Activated CD8-positive, alpha-beta memory T cell treated with anti-CD3 and anti-CD28 coated beads for 24 hours (primary cell): ENCODE measurements at regions not wholly inside any gene's neighbourhood (a gene's known extent, or its start where the extent isn't known, plus 50 kb on each side); places are given as distances from the start of the nearest gene placed in this dataset.
"Not testable (repeated sequence)": the region's sequence is repeated elsewhere in the genome, so short reads cannot be mapped to it uniquely, and the experiment has no call there.

ENCODE experiments used
- DNase-seq: peaks from one replicate; pipeline ENCODE4 v3.0.0-alpha.2; 2020

- no peak for DNase-seq
These were observed 233.5 kb downstream of the TUBA3C start for GRCh38 chr13:18948012-18948663.

DNA sequence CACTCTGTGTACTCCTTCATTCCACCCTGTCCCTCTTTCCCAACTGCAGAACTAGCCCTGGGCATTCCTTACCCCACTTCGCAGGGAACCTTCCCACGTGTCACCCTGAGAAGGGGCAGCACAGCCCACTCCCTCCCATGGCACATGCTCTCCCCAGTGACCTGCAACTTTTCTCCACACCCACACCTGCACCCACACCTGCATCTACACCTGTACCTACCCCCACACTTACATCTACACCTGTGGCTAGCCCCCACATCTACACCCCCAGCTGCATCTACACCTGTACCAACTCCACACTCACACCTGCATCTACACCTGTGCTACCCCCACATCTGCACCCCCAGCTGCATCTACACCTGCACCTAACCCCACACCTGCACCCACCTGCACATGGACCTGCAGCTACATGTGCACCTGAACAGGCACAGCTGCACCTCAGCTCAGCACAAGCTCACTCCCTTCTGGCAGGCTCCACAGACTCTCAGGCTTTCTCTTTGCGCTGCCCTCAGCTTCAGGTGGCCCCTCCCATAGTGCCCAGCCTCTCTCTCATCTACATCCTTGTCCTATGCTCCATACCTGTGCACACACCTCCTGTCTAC is 234.1 kb downstream of the TUBA3C start:
- no peak for DNase-seq

DNA sequence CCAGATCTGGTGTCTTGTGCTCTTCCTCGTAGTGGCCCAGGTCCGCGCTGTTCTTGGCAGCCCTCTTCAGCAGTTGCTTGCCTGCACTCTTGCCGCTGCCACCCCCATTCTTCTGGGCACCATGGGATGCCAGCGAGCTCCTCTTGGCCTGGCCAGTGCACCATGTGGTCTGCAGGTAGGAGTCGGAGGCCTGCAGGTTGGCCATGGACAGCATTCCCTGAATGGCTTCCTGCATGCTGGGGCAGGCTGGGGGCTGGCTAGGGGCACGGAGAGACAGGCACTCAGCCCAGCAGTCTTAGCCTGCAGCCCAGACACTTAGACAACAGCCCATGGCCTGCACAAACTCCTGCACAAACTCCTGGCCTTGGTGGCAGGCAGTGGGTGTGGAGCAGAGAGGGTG is 234.9 kb downstream of the TUBA3C start:
- no peak for DNase-seq

DNA sequence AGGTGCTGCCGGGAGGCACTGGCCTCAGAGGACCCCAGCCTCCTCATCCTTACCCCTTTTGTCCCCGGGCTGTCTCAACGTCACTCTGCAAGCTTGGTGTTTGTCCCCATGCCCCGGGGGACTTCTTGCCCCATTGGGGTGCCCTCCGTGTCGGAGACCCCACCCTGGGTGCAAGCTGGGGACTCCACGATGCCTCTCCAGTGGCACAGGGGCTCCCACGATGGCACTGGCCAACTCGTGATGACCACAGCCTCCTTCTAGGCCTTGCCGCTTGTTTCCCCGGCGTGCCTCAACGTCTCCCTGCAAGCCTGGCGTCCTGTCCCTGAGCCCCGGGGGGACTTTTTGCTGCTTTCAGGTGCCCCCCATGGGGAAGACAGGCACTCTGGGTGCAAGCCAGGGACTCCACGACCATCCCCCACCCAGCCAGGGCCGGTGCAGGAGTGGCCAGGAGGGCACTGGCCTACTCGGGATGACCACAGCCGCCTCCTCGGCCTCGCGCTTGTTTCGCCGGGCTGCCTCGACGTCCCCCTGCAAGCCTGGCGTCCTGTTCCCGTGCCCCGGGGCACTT is 237.0 kb downstream of the TUBA3C start:
- no peak for DNase-seq

GRCh38 chr13:18943721-18944391 is 237.8 kb downstream of the TUBA3C start:
- DNase-seq: no peak

DNA sequence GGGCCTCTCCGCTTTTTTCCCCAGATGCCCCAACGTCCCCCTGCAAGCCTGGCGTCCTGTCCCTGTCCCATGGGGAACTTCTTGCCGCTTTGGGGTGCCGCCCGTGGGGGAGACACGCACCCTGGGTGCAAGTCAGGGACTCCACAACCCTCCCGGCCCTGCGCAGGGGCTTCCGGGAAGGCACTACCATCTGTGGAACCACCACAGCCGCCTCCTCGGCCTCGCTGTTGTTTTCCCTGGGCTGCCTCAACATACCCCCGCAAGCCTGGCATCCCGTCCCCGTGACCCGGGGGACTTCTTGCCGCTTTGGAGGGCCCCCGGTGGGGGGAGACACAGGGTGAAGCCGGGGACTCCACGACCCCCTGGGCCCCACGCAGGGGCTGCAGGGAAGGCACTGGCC is 238.4 kb downstream of the TUBA3C start:
- DNase-seq: no peak

DNA sequence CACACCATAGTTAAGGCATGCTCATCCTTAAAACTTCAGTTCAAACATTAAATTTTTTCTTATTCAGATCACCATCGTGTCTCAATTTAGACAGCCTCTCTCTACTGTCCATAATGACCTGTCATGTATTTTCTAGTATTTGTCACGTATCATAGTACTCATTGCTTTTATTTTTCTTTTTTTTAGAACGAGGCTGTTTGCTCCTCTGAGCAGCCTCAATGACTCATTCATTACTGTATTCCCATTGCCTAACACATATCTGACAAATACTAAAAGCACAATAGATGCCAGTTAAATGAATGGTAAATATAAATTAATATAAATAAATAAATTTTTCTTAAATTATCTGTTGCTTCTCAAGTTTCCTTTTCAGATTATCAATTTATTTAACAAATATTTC is 245.5 kb downstream of the TUBA3C start:
- DNase-seq: no peak

- DNase-seq: no peak
These were observed 260.6 kb downstream of the TUBA3C start for GRCh38 chr13:18921063-18921462.

DNA sequence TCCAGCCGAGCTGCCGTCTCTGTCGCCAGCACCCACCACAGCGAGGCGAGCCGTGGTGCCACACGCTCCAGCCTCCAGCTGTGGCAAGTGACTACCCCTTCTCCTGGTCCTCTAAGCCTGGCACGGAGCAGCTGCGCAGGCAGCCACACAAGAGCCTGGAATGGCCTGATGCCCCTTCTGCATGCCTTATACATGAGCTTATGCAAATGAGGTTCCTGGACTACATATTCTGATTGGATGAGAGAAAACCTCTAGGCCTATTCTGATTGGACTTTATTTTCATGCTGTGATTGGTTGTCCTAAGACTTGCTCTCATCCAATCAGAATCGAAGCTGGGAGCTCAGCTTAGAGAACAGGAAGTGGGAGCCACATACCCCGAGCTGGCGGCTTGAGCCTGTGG is 276.5 kb downstream of the TUBA3C start:
- DNase-seq: not testable (repeated sequence)

DNA sequence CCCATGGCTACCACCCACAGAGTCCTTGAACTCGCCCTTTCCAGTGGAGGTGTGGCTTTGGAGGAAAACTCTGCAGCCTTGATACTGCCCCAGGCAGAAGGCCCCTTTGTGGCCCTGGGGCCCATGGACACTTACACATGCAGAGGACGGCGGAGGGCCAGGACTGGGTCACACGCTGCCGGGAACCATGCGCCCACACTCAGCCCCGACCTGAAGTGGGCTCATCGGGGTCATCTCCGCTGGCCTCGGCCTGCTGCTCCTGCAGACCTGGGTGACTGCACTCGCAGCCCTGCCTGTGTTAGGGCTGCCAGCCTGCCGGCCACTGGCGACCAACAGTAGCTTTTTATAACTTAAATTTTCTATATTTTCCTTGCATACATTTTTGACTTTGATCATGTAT is 286.2 kb downstream of the TUBA3C start:
- not testable (repeated sequence) for DNase-seq

GRCh38 chr13:18891242-18891641 is 290.4 kb downstream of the TUBA3C start:
- not testable (repeated sequence) for DNase-seq

DNA sequence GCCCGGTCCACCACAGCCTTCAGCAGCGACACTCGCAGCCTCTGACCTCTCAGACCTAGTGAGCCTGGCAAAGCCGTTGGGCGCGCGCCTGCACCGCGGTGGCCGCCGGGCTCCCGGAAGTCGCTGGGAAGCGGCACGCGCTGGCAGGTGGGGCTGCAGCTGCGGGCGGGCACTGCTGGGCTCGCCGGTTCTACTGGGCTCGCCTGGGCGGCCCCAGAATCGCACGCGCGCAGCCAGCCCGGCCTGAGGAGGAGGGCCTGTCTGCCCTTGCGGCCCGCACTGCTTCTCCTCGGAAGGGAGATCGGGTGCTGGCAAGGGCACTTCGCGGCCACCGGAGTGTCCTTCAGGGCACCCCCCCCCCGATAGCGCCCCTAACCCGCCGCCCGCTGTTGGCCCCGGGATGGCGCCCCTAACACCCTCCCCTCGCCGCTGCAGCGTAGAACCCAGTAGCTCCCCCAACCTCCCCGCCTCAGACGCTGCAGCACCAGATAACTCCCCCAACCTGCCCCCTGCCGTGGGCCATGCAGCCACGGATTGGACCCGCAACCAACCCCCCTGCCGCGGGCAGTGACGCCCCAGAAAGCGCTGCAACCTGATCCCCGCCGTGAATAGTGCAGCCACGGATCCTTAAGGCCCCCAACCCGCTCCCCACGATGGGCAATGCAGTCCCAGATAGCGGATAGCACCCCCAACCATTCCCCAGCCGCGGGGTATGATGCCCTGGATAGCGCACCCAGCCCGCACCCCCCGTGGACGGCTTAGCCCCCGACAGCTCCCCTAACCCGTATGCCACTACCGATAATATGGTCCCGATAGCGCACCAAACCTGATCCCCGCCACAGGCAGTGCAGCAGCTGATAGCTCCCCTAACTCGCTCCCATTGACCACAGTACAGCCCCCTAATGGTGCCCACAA is 306.5 kb downstream of the TUBA3C start:
- DNase-seq: not testable (repeated sequence)

- not testable (repeated sequence) for DNase-seq
These were observed 311.1 kb downstream of the TUBA3C start for GRCh38 chr13:18870557-18870956.

GRCh38 chr13:18869365-18869764 is 312.3 kb downstream of the TUBA3C start:
- not testable (repeated sequence) for DNase-seq

- DNase-seq: not testable (repeated sequence)
These were observed 343.5 kb downstream of the TUBA3C start for GRCh38 chr13:18837986-18838629.

DNA sequence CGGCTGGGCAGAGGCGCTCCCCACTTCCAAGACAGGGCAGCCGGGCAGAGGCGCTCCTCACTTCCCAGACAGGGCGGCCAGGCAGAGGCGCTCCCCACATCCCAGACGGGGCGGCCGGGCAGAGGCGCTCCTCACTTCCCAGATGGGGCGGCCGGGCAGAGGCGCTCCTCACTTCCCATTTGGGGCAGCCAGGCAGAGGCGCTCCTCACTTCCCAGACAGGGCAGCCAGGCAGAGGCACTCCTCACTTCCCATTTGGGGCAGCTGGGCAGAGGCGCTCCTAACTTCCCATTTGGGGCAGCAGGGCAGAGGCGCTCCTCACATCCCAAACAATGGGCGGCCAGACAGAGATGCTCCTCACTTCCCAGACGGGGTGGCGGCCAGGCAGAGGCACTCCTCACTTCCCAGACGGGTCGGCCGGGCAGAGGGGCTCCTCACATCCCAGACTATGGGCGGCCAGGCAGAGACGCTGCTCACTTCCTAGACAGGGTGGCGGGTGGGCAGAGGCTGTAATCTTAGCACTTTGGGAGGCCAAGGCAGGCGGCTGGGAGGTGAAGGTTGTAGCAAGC is 344.4 kb downstream of the TUBA3C start:
- not testable (repeated sequence) for DNase-seq

DNA sequence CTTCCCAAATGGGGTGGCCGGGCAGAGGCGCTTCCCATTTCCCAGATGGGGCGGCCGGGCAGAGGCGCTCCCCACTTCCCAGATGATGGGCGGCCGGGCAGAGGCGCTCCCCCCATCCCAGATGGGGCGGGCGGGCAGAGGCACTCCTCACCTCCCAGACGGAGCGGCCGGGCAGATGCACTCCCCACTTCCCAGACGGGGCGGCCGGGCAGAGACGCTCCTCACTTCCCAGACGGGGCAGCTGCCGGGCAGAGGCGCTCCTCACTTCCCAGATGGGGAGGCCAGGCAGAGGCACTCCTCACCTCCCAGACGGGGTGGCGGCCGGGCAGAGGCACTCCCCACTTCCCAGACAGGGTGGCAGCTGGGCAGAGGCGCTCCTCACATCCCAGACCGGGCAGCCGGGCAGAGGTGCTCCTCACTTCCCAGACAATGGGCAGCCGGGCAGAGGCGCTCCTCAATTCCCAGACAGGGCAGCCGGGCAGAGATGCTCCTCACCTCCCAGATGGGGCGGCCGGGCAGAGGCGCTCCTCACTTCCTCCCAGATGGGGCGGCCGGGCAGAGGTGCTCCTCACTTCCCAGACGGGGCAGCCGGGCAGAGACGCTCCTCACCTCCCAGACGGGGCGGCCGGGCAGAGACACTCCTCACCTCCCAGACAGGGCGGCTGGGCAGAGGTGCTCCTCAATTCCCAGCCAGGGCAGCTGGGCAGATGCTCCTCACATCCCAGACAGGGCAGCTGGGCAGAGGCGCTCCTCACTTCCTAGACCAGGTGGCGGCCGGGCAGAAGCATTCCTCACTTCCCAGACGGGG is 345.0 kb downstream of the TUBA3C start:
- not testable (repeated sequence) for DNase-seq

- DNase-seq: not testable (repeated sequence)
These were observed 345.9 kb downstream of the TUBA3C start for GRCh38 chr13:18835754-18836153.

DNA sequence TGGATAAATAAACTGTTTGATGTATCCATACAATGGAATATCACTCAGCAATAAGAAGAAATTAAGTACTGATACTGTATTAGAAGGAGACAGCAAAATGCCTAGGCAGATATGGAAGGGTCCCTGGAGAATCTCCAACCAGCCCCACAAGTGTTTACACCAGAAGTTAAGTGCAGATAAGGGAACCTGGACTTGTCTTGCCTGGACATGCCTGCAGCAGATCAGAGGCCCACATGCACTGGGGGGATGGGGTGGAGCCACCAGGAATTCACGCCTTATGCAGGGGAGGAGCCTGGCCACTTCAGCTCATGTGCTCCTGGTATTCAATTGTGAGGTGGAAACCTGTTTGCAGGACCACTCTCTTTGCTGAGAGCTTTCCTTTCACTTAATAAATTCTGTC is 356.9 kb downstream of the TUBA3C start:
- not testable (repeated sequence) for DNase-seq

- not testable (repeated sequence) for DNase-seq
These were observed 358.7 kb downstream of the TUBA3C start for GRCh38 chr13:18822655-18823639.
